Dendritic cell treated with granulocyte-macrophage colony-stimulating factor and Interleukin-4, amounts not matched to agents 40 ng/mL and 50 ng/mL, for 4 days (primary cell): ENCODE measurements at regions not wholly inside any gene's neighbourhood (a gene's known extent, or its start where the extent isn't known, plus 50 kb on each side); places are given as distances from the start of the nearest gene placed in this dataset.
"Not testable (repeated sequence)": the region's sequence is repeated elsewhere in the genome, so short reads cannot be mapped to it uniquely, and the experiment has no call there.

Source experiments
- H3K27ac Mint-ChIP-seq: one replicate; pipeline ENCODE4 v1.8.0; 2022; ENCODE audit warnings: mild to moderate bottlenecking, mixed read lengths
- H3K27me3 Mint-ChIP-seq: one replicate; pipeline ENCODE4 v1.8.0; 2022; ENCODE audit warnings: mild to moderate bottlenecking, mixed read lengths
- H3K36me3 Mint-ChIP-seq: one replicate; pipeline ENCODE4 v1.8.0; 2022; ENCODE audit warnings: low read depth, mixed read lengths
- H3K4me1 Mint-ChIP-seq: one replicate; pipeline ENCODE4 v1.8.0; 2022; ENCODE audit warnings: low read depth, mixed read lengths
- H3K4me3 Mint-ChIP-seq: one replicate; pipeline ENCODE4 v1.8.0; 2022; ENCODE audit warnings: mild to moderate bottlenecking, moderate library complexity, mixed read lengths
- H3K9me3 Mint-ChIP-seq: one replicate; pipeline ENCODE4 v1.8.0; 2022; ENCODE audit warnings: mixed read lengths
- intact Hi-C: fragments of 100-400 bp; cut with micrococcal nuclease; formaldehyde crosslinking; loops from one replicate; pipeline ENCODE4 v1.15.0; 2022

DNA sequence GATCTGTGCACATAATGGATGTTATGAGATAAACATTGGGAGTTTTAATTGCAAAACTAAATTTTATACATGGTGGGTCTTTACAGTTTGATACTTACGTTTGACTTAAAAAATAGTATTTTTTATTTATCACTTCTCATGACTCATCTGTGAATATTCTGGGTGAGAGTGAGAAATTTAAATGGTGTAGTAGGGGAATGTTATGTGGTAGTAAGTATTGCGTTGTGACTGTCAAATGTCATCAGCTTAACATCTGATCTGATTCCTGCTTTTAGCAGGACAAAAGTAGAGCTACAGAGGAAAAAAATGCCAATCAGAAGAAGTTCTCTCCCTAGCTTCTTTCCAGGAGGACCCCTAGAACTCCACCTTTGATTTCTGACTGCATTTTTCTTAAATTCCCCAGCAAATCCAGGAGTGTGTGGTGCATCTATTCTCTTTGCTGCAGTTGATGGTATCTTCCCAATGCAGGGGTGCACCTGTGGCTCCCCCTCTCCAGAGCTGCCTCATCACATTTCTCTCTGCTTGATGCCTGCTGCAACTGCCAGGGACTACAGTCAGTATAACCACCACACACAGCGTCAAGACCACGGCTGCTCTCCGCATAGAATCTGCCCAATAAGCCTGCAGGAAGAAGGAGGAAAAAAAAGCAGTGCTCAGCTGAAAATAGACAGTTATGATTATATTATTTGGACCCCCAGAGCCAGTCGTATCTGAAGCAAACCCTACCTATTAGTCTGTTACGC lies 151.3 kb upstream of the THUMPD2 start:
- no peaks in the 10 kb centered on the region for H3K27me3 Mint-ChIP-seq

GRCh38 chr2:39929531-39929930 lies 150.5 kb upstream of the THUMPD2 start:
- intact Hi-C loops, result no loop called here
- Mint-ChIP-seq H3K9me3 (no peaks in the 10 kb centered on the region), H3K27ac (no peak overlapping the region), H3K4me1 (no peaks in the 10 kb centered on the region), H3K36me3 (no peaks in the 10 kb centered on the region), H3K27me3 (no peaks in the 10 kb centered on the region), H3K4me3 (no peak overlapping the region)

More for the DNA sequence above, 151.3 kb upstream of the THUMPD2 start:
- Mint-ChIP-seq H3K4me3 (no peak overlapping the region), H3K27ac (no peak overlapping the region), H3K4me1 (no peaks in the 10 kb centered on the region), H3K9me3 (no peaks in the 10 kb centered on the region), H3K36me3 (no peaks in the 10 kb centered on the region)
- intact Hi-C loops, result no loop called here

DNA sequence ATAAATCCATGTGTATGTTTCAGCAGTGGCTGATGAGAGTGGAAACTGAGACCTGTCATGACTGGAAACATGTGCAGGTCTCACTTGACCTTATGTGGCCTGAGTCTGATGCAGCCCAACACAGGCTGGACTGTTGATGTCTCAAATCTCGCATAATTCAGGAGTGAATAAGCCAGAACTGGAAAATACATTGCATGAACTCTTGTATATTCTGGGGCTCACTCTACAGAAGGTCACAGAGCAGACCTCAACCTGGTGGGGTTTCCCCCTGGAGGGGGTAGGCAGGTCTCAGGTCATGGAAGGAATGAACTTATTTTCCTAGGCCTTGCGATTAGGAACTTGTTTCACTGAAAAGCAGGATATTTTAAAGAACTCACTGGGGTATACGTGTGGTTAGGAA lies 146.3 kb upstream of the THUMPD2 start:
- no peak overlapping the region for H3K4me3 Mint-ChIP-seq
- intact Hi-C loops, result no loop called here
- no peaks in the 10 kb centered on the region for H3K4me1 Mint-ChIP-seq
- no peaks in the 10 kb centered on the region for H3K27me3 Mint-ChIP-seq
- no peaks in the 10 kb centered on the region for H3K9me3 Mint-ChIP-seq
- no peaks in the 10 kb centered on the region for H3K36me3 Mint-ChIP-seq
- no peak overlapping the region for H3K27ac Mint-ChIP-seq

DNA sequence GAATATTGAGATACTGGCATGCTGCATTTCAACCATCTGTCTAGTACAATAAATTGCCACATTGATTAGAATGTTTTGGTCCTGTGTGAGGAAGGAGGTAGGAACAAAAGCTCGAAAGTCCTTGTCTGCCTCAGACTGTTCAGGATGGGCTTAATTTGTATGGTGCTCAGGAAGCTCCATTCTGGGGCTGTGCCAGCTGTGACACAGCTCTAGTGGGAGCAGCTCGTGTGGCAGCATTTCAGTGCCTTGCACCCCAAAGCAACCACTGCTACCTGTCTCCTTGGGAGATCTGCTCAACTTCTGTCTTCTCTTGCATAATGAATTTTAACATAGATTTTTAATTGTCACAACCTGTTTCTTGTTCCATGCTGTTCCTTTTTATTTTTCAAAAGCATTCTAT lies 144.4 kb upstream of the THUMPD2 start:
- Mint-ChIP-seq H3K27ac (no peak overlapping the region), H3K4me3 (no peak overlapping the region), H3K4me1 (no peaks in the 10 kb centered on the region), H3K9me3 (no peaks in the 10 kb centered on the region), H3K36me3 (no peaks in the 10 kb centered on the region), H3K27me3 (no peaks in the 10 kb centered on the region)
- intact Hi-C loops, result no loop called here

DNA sequence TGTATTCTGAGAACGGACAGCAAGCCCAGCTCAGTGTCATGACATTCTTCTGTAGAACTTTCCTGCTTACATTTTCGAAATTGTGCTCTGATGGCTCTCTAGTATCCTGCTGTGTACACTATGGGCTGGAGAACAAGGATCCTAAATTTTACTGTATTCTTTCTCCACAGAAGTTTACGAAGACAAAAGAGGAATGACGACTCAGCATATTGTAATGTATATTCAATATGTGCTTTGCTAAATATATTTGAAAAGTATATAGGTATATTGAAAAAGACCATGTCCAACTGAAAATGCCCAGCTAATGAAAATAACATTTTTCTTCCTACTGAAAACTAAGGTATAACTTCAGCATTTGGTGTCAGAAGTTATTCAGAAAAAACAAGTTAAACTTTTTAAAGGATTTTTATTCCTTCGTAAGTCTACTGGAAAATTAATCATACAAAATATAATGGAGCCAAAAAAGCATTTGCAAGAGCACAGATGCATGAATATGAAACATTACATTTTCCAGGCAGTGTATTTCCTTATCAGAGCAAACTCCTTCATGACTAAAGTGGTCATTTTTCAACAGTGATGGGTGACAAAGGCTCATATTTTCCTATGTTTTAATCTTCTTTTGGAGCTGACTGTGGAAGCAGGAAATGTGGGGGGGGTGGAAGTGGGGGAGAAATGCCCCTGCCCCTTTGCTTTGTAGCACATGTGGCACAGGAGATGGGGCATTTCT lies 143.8 kb upstream of the THUMPD2 start:
- H3K4me3 Mint-ChIP-seq, result no peak overlapping the region
- no peaks in the 10 kb centered on the region for H3K27me3 Mint-ChIP-seq
- H3K9me3 Mint-ChIP-seq, result no peaks in the 10 kb centered on the region
- H3K27ac Mint-ChIP-seq, result no peak overlapping the region
- intact Hi-C loops, result no loop called here
- peaks cover 5% of the 10 kb centered on the region for H3K4me1 Mint-ChIP-seq
- no peaks in the 10 kb centered on the region for H3K36me3 Mint-ChIP-seq

DNA sequence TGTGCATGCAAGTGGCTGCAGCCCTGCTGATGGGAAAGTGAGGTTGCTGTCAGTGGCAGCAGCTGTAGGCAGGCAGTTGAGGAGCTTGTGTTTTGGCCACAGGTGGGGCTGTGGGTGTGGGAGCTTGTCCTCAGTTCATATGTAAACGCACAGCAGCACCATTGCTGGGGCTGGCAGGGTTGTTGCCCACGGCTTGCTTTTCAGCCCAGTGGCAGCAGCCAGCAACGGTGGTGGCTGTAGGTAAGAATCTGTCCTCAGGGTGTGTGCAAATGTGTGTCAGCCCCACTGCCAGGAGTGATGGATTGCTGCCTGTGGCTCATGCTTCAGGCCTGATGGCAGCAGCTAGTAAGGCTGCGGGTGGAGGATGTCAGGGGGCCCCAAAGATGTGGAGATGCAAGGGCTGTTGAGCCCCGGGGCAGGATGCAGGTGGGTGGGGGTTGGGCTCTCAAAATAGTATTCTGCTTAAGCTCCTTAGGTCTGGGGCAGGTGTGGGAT lies 141.3 kb upstream of the THUMPD2 start:
- Mint-ChIP-seq H3K27ac (no peak overlapping the region), H3K4me1 (peaks cover 12% of the 10 kb centered on the region), H3K9me3 (no peaks in the 10 kb centered on the region), H3K4me3 (no peak overlapping the region), H3K36me3 (no peaks in the 10 kb centered on the region), H3K27me3 (no peaks in the 10 kb centered on the region)
- intact Hi-C loops, result no loop called here

DNA sequence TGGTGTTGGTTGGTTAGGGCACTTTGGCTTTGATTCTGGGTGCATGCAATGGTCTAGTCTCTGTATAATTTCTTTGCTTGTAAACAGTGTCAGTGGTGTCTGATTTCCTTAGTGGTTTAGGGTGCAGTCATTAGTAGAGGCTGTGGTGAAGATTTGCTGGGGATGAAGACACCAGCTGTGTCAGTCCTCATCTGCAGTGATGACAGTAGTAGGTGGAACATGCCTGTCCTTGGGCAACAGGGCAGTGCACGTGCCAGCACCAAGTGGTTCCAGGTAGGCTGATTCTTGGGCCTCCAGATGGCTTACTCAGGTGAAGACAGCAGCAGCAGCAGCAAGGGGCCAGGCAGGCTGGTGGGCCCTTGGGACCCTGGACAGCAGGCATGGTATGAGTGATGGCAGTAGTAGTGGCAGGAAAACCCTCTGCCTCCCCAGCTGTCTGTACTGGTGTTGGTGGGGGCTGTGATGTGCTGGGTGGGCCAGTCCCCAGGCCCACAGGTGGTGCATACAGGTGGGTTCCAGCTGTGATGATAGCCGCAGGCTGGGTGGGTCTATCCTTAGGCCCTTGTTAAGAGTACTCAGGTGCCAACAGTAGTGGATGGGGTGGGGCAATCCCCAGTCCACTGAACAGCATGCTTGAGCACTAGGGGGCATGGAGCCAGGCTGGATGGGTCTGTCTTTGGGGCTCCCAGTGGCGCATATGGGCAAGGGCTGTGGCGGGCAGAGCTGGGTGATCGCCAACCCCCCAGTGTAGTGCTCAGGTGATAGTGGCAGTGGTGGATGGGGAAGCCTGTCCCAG lies 140.7 kb upstream of the THUMPD2 start:
- intact Hi-C loops, result loop anchor here (10.0 kb wide), 2 partner anchors 325 to 1865 kb away; no protein-coding TSS in a partner anchor
- peaks cover 12% of the 10 kb centered on the region for H3K4me1 Mint-ChIP-seq
- no peaks in the 10 kb centered on the region for H3K9me3 Mint-ChIP-seq
- no peak overlapping the region for H3K27ac Mint-ChIP-seq
- H3K36me3 Mint-ChIP-seq, result no peaks in the 10 kb centered on the region
- no peak overlapping the region for H3K4me3 Mint-ChIP-seq
- no peaks in the 10 kb centered on the region for H3K27me3 Mint-ChIP-seq

DNA sequence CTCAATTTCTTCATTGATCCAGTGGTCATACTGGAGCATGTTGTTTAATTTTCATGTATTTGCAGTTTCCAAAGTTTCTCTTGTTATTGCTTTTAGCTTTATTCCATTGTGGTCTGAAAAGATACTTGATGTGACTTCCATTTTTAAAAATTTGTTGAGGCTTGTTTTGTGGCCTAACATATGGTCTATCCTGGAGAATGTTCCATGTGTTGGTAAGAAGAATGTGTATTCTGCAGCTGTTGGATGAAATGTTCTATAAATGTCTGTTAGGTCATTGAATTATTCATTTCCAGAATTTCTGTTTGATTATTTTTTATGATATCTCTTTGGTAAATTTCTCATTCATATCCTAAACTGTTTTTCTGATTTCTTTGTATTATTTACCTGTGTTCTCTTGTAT lies 139.8 kb upstream of the THUMPD2 start:
- intact Hi-C loops, result loop anchor here (10.0 kb wide), 2 partner anchors 326 to 1866 kb away; no protein-coding TSS in a partner anchor
- Mint-ChIP-seq H3K27ac (no peak overlapping the region), H3K9me3 (no peaks in the 10 kb centered on the region), H3K36me3 (no peaks in the 10 kb centered on the region), H3K4me3 (no peak overlapping the region), H3K4me1 (peaks cover 12% of the 10 kb centered on the region), H3K27me3 (no peaks in the 10 kb centered on the region)

DNA sequence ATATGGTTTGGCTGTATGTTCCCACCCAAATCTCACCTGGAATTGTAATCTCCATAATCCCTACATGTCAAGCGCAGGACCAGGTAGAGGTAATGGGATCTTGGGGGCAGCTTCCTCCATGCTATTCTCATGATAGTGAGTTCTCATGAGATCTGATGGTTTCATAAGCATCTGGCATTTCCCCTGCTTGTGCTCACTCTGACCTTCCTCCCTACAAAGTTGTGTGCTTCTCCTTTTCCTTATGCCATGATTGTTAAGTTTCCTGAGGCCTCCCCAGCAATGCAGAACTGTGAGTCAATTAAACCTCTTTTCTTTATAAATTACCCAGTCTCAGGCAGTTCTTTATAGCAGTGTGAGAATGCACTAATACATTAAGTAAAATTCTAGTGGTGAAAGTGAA lies 138.3 kb upstream of the THUMPD2 start:
- H3K9me3 Mint-ChIP-seq, H3K27me3 Mint-ChIP-seq, H3K4me3 Mint-ChIP-seq, H3K36me3 Mint-ChIP-seq: not testable (repeated sequence)
- Mint-ChIP-seq H3K4me1 (peaks cover 12% of the 10 kb centered on the region), H3K27ac (peak overlapping the region; percentile 42)
- intact Hi-C loops, result loop anchor here (10.0 kb wide), 2 partner anchors 327 to 1867 kb away; no protein-coding TSS in a partner anchor

DNA sequence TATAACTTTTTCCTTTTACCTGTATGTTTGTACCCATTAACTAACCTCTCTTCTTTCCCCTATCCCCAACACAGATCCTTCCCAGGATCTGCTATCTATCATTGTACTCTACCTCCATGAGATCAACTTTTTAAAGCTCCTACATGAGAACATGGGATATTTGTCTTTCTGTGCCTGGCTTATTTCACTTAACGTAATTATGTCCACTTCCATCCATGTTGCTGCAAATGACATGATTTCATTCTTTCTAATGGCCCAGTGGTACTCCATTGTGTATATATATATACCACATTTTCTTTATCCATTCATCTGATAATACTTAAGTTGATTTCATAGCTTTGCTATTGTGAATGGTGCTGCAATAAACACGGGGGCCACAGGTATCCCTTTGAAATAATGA lies 135.9 kb upstream of the THUMPD2 start:
- Mint-ChIP-seq H3K36me3 (no peaks in the 10 kb centered on the region), H3K27me3 (no peaks in the 10 kb centered on the region), H3K4me3 (no peak overlapping the region), H3K4me1 (peaks cover 12% of the 10 kb centered on the region), H3K9me3 (no peaks in the 10 kb centered on the region), H3K27ac (no peak overlapping the region)
- intact Hi-C loops, result loop anchor here (5.0 to 10.0 kb wide), 3 partner anchors 330 to 1870 kb away; partner anchors contain the start of gene SLC8A1

- Mint-ChIP-seq H3K4me1 (peaks cover 12% of the 10 kb centered on the region), H3K27me3 (no peaks in the 10 kb centered on the region), H3K9me3 (no peaks in the 10 kb centered on the region), H3K27ac (no peak overlapping the region), H3K4me3 (no peak overlapping the region), H3K36me3 (no peaks in the 10 kb centered on the region)
- intact Hi-C loops, result loop anchor here (2.0 to 10.0 kb wide), 6 partner anchors 331 to 1871 kb away; partner anchors contain the start of gene SLC8A1
Observed at GRCh38 chr2:39913648-39914461, 134.8 kb upstream of the THUMPD2 start.

- peaks cover 3% of the 10 kb centered on the region for H3K27me3 Mint-ChIP-seq
- intact Hi-C loops, result no loop called here
- H3K4me3 Mint-ChIP-seq, result no peak overlapping the region
- H3K4me1 Mint-ChIP-seq, result no peaks in the 10 kb centered on the region
- H3K27ac Mint-ChIP-seq, result no peak overlapping the region
- no peaks in the 10 kb centered on the region for H3K36me3 Mint-ChIP-seq
- H3K9me3 Mint-ChIP-seq, result no peaks in the 10 kb centered on the region
Observed at GRCh38 chr2:39902103-39902502, 123.0 kb upstream of the THUMPD2 start.

DNA sequence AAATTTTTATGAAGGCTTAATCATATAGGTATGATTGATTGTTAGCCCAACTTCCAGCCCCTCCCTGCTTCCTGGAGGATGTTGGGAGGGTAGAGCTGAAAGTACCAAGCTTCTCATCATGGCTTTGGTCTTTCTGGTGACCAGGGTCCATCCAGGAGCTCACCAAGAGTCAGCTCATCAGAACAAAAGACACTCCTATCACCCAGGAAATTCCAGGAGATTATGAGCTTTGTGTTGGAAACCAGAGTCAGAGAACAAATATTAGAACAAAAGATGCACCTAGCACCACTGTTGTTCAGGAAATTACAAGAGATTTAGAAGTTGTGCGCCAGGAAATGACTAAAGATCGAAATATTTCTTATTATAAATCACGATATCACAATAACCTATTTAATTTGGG lies 119.9 kb upstream of the THUMPD2 start:
- intact Hi-C loops, result no loop called here
- no peak overlapping the region for H3K4me3 Mint-ChIP-seq
- no peaks in the 10 kb centered on the region for H3K9me3 Mint-ChIP-seq
- H3K4me1 Mint-ChIP-seq, result no peaks in the 10 kb centered on the region
- H3K36me3 Mint-ChIP-seq, result no peaks in the 10 kb centered on the region
- no peak overlapping the region for H3K27ac Mint-ChIP-seq
- no peaks in the 10 kb centered on the region for H3K27me3 Mint-ChIP-seq
